AG10803 (cell line): ENCODE measurements at regions not wholly inside any gene's neighbourhood (a gene's known extent, or its start where the extent isn't known, plus 50 kb on each side); places are given as distances from the start of the nearest gene placed in this dataset.
"Not testable (repeated sequence)": the region's sequence is repeated elsewhere in the genome, so short reads cannot be mapped to it uniquely, and the experiment has no call there.

Experiments used
- DNase-seq: peaks from one replicate; pipeline ENCODE4 v3.0.0; 2010; ENCODE audit warnings: low read depth
- H3K4me3 ChIP-seq: 2 replicates; pipeline ENCODE4 v1.5.1; 2011; ENCODE audit warnings: mild to moderate bottlenecking, low read length, control low read depth
- CTCF ChIP-seq: conservative IDR thresholded peaks from 2 replicates; pipeline ENCODE4 v1.5.1; 2011; ENCODE audit warnings: mild to moderate bottlenecking, low read length, control low read depth, inconsistent platforms

GRCh38 chr7:8831376-8831775, 398.0 kb downstream of the NXPH1 start:
- H3K4me3 ChIP-seq: no peak overlapping the region
- TF ChIP-seq CTCF: no peak
- DNase-seq: no peak

DNA sequence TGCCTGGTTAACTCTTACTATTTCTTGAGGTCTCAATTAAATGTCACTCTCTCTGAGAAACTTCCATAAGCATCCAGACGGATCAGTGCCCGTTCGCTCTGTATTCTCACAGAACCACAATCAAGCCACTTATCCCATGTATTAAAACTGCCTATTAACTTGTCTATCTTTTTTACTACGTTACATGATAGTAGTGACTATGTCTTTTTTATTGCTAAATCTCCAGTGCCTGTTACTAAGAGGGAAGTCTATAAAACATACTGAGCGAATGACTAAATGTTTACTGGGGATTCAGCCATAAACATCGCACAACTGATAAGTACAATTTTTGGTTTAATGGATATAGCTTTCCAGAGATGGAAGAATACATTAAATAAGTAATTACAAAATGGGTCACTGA, 399.9 kb downstream of the NXPH1 start:
- DNase-seq: no peak
- no peak for TF ChIP-seq CTCF
- no peak overlapping the region for H3K4me3 ChIP-seq

DNA sequence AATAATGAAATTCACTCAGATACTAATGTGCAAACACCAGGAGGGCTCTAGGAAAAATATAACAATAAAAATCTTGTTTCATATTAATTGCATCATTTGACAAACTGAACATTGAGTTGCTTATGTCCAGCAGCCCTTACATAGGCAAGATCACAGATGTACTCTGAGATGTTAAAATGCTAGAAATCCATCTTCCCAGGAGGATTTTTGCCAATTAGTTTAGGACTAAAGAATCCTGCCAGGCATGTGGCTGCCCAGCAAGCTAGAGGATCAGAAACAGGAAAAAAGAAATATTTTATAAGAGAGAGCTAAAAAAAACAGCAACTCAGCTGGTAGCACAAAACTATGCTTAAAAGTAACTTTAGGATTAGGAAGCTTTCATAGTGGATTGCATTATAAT, 407.8 kb downstream of the NXPH1 start:
- no peak for DNase-seq
- TF ChIP-seq CTCF: no peak
- no peak overlapping the region for H3K4me3 ChIP-seq

DNA sequence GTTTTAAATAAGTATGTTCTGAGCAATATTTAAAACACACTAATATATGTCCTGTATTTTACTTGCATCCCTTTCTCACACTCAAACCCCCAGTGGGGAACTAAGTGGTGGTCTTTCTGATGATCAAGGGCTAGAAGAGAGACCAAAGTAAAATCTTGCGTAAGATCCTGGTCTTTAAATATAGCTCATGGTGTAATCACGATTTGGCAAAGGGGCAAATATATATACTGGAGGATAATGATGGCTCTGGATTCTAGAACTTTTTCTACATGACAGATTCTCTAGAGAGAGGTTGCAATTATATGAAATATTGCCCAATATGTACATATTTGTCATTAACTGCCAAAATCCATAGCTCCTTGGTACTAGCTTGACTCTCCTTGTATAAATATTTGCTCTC, 438.3 kb downstream of the NXPH1 start:
- TF ChIP-seq CTCF: no peak
- no peak overlapping the region for H3K4me3 ChIP-seq
- no peak for DNase-seq

GRCh38 chr7:8881916-8882315, 448.5 kb downstream of the NXPH1 start:
- no peak overlapping the region for H3K4me3 ChIP-seq
- no peak for TF ChIP-seq CTCF
- DNase-seq: no peak

DNA sequence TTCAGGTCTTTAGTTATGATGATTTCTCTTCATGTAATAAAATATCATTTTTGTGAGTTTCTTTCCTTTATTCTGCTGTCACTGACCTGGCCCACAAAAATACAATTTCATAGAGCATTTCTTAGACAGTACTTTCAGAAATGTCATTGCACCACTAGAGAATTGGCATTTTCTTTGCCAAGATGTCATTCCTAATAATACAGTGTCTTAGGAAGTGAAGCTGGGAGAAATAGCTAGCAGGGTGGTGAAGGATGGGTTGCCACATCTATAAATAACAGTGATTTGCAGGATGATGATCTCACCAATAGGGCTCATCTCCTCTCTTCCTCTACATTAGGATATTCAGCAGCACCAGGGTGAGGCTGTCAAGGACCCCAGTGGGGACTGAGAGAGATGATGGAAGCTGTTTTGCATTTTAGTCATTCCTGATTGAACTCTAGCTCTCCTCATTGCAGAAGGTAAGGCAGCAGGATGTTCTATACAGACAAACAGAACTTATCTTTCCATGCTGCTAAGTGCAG, 452.1 kb downstream of the NXPH1 start:
- DNase-seq: no peak
- no peak for TF ChIP-seq CTCF
- no peak overlapping the region for H3K4me3 ChIP-seq

DNA sequence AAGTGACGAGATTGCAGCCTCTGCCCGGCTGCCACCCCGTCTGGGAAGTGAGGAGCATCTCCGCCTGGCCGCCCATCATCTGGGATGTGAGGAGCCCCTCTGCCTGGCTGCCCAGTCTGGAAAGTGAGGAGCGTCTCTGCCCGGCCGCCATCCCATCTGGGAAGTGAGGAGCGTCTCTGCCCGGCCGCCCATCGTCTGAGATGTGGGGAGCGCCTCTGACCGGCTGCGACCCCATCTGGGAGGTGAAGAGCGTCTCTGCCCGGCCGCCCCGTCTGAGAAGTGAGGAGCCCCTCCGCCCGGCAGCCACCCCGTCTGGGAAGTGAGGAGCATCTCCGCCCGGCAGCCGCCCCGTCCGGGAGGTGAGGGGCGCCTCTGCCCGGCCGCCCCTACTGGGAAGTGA, 456.9 kb downstream of the NXPH1 start:
- not testable (repeated sequence) for DNase-seq, H3K4me3 ChIP-seq

GRCh38 chr7:8893775-8894174, 460.4 kb downstream of the NXPH1 start:
- no peak for DNase-seq
- no peak overlapping the region for H3K4me3 ChIP-seq
- TF ChIP-seq CTCF: no peak
